ENCODE measurements at regions not wholly inside any gene's neighbourhood (a gene's known extent, or its start where the extent isn't known, plus 50 kb on each side); places are given as distances from the start of the nearest gene placed in this dataset.

- TF ChIP-seq CTCF (IDR thresholded peaks at IDR 0.05; ENCODE audit: insufficient read depth, low read depth, low read length): no peak
- TF ChIP-seq EZH2 (IDR thresholded peaks at IDR 0.05; ENCODE audit: insufficient read depth, low read length): no peak
These were observed 71.1 kb upstream of the NUDT4 start for GRCh38 chr12:93306636-93307035.

All from astrocyte (in vitro differentiated cells and primary cell).